ENCODE measurements at regions not wholly inside any gene's neighbourhood (a gene's known extent, or its start where the extent isn't known, plus 50 kb on each side); places are given as distances from the start of the nearest gene placed in this dataset.
A peak's percentile ranks its signal among the peaks of the same experiment; 100 is the strongest.

DNA sequence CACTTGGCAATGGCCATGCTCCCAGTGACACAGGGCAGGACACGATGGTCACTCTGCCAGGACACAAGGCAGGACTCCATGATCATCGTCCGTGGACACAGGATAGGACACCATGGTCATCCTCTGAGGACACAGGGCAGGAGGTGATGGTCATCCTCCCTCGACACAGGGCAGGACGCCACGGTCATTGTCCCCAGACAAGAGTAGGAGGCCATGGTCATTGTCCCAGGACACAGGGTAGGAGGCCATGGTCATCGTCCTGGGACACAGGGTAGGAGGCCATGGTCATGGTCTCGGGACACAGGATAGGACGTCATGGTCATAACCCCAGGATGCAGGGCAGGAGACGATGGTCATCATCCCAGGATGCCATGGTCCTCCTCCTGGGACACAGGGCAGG lies 289.2 kb downstream of the TCERG1L start:
- no TSS peak for BruUV-seq (replicated peaks)
- no peak for TF ChIP-seq TCF7L2 (IDR thresholded peaks at IDR 0.05; ENCODE audit: low read depth, low read length)
- TF ChIP-seq, protein P1, sequence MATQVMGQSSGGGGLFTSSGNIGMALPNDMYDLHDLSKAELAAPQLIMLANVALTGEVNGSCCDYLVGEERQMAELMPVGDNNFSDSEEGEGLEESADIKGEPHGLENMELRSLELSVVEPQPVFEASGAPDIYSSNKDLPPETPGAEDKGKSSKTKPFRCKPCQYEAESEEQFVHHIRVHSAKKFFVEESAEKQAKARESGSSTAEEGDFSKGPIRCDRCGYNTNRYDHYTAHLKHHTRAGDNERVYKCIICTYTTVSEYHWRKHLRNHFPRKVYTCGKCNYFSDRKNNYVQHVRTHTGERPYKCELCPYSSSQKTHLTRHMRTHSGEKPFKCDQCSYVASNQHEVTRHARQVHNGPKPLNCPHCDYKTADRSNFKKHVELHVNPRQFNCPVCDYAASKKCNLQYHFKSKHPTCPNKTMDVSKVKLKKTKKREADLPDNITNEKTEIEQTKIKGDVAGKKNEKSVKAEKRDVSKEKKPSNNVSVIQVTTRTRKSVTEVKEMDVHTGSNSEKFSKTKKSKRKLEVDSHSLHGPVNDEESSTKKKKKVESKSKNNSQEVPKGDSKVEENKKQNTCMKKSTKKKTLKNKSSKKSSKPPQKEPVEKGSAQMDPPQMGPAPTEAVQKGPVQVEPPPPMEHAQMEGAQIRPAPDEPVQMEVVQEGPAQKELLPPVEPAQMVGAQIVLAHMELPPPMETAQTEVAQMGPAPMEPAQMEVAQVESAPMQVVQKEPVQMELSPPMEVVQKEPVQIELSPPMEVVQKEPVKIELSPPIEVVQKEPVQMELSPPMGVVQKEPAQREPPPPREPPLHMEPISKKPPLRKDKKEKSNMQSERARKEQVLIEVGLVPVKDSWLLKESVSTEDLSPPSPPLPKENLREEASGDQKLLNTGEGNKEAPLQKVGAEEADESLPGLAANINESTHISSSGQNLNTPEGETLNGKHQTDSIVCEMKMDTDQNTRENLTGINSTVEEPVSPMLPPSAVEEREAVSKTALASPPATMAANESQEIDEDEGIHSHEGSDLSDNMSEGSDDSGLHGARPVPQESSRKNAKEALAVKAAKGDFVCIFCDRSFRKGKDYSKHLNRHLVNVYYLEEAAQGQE (IDR thresholded peaks at IDR 0.05; ENCODE audit: insufficient read depth in 1 of 2, low read depth in 2 of 2, low read length in 1 of 2), result no peak
- no peak for TF ChIP-seq POLR2AphosphoS5 (IDR thresholded peaks at IDR 0.05; ENCODE audit: low read depth, low read length)
- TF ChIP-seq SIN3A (IDR thresholded peaks at IDR 0.05; ENCODE audit: borderline replicate concordance, insufficient read depth, low read depth, low read length), result no peak
- TF ChIP-seq, protein P2, sequence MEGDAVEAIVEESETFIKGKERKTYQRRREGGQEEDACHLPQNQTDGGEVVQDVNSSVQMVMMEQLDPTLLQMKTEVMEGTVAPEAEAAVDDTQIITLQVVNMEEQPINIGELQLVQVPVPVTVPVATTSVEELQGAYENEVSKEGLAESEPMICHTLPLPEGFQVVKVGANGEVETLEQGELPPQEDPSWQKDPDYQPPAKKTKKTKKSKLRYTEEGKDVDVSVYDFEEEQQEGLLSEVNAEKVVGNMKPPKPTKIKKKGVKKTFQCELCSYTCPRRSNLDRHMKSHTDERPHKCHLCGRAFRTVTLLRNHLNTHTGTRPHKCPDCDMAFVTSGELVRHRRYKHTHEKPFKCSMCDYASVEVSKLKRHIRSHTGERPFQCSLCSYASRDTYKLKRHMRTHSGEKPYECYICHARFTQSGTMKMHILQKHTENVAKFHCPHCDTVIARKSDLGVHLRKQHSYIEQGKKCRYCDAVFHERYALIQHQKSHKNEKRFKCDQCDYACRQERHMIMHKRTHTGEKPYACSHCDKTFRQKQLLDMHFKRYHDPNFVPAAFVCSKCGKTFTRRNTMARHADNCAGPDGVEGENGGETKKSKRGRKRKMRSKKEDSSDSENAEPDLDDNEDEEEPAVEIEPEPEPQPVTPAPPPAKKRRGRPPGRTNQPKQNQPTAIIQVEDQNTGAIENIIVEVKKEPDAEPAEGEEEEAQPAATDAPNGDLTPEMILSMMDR (IDR thresholded peaks at IDR 0.05), result no peak
- Histone ChIP-seq H3K36me3 (ENCODE audit: control insufficient read depth, insufficient read depth, low read length) (no peaks in the 10 kb centered on the region), H3K9me3 (ENCODE audit: control insufficient read depth, insufficient read depth, low read depth, low read length) (no peaks in the 10 kb centered on the region), H3K27ac (ENCODE audit: low read length) (no peak overlapping the region), H3K27me3 (ENCODE audit: control insufficient read depth, insufficient read depth, low read length) (peaks cover 2% of the 10 kb centered on the region; the same call in 1 of the 2 replicates), H3K4me1 (ENCODE audit: control insufficient read depth, insufficient read depth, low read length) (no peaks in the 10 kb centered on the region), H3K4me3 (ENCODE audit: low read depth in 2 of 2, low read length in 2 of 2) (no peak overlapping the region)
- ATAC-seq (peak; percentile 45; the same call in 1 of the 2 replicates), DNase-seq (ENCODE audit: low read depth, low spot score) (no peak)
- ChIA-PET CTCF (no interaction called here), POLR2A (no interaction called here)
- in situ Hi-C loops (cut with HindIII; ENCODE audit: low pct_unique_long_range_greater_than_20kb, low sequenced_read_pairs), result no loop called here
- intact Hi-C loops (cut with micrococcal nuclease; ENCODE audit: unreplicated experiment), result no loop called here

DNA sequence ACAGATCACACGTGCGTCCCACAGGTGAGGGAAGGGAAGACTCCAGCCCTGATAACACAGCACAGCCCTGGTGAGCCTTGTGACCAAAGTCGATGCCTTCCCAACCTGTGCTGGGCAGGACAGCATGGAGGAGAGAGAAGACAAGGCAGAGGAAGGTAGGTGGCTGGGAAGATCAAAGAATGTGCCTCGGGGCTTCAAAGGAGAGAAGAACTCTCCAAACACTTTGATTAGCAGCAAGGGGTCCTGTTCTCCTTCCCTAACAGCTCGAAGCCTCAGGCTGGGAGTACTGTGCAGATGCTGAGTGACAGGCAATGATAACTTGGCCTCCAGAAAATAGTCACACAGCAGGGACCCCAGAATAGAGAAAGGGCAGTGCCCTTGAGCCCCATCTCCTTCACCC lies 288.5 kb downstream of the TCERG1L start:
- ATAC-seq, result no peak
- H3K27ac ChIP-seq (ENCODE audit: low read length), result no peak overlapping the region
- no TSS peak for BruUV-seq (replicated peaks)
- POLR2A ChIA-PET, result no interaction called here
- in situ Hi-C loops (cut with HindIII; ENCODE audit: low pct_unique_long_range_greater_than_20kb, low sequenced_read_pairs), result no loop called here
- no peaks in the 10 kb centered on the region for H3K9me3 ChIP-seq (ENCODE audit: control insufficient read depth, insufficient read depth, low read depth, low read length)
- CTCF ChIA-PET, result no interaction called here
- no peaks in the 10 kb centered on the region for H3K36me3 ChIP-seq (ENCODE audit: control insufficient read depth, insufficient read depth, low read length)
- no peaks in the 10 kb centered on the region; the same call in 1 of the 2 replicates for H3K27me3 ChIP-seq (ENCODE audit: control insufficient read depth, insufficient read depth, low read length)
- no peak for DNase-seq (ENCODE audit: low read depth, low spot score)
- TF ChIP-seq, protein P1 (IDR thresholded peaks at IDR 0.05; ENCODE audit: insufficient read depth in 1 of 2, low read depth in 2 of 2, low read length in 1 of 2), result no peak
- TF ChIP-seq POLR2AphosphoS5 (IDR thresholded peaks at IDR 0.05; ENCODE audit: low read depth, low read length), result no peak
- no peak for TF ChIP-seq TCF7L2 (IDR thresholded peaks at IDR 0.05; ENCODE audit: low read depth, low read length)
- no peak for TF ChIP-seq SIN3A (IDR thresholded peaks at IDR 0.05; ENCODE audit: borderline replicate concordance, insufficient read depth, low read depth, low read length)
- TF ChIP-seq, protein P2 (IDR thresholded peaks at IDR 0.05), result no peak
- H3K4me3 ChIP-seq (ENCODE audit: low read depth in 2 of 2, low read length in 2 of 2), result no peak overlapping the region
- H3K4me1 ChIP-seq (ENCODE audit: control insufficient read depth, insufficient read depth, low read length), result no peaks in the 10 kb centered on the region
- intact Hi-C loops (cut with micrococcal nuclease; ENCODE audit: unreplicated experiment), result no loop called here
